Effector memory CD4-positive, alpha-beta T cell (primary cell): ENCODE measurements at regions not wholly inside any gene's neighbourhood (a gene's known extent, or its start where the extent isn't known, plus 50 kb on each side); places are given as distances from the start of the nearest gene placed in this dataset.

Source experiments
- DNase-seq, 3 donors: peaks; one replicate each; pipeline ENCODE4 v3.0.0-alpha.2; 2020
- H3K27ac ChIP-seq: 2 replicates; pipeline ENCODE4 v1.7.0; 2013; ENCODE audit warnings: mild to moderate bottlenecking, low read length, moderate library complexity; ENCODE audit not compliant: insufficient read depth, poor library complexity, severe bottlenecking
- H3K27me3 ChIP-seq: replicated peaks from 2 replicates; pipeline ENCODE4 v1.7.0; 2013; ENCODE audit warnings: mild to moderate bottlenecking, low read length; ENCODE audit not compliant: insufficient read depth, control insufficient read depth, poor library complexity, severe bottlenecking
- H3K36me3 ChIP-seq: 2 replicates; pipeline ENCODE4 v1.7.0; 2013; ENCODE audit warnings: mild to moderate bottlenecking, low read length, moderate library complexity; ENCODE audit not compliant: control insufficient read depth, insufficient read depth
- H3K4me1 ChIP-seq: 2 replicates; pipeline ENCODE4 v1.7.0; 2013; ENCODE audit warnings: low read length, mild to moderate bottlenecking; ENCODE audit not compliant: control insufficient read depth, insufficient read depth, poor library complexity, severe bottlenecking
- H3K4me3 ChIP-seq: 2 replicates; pipeline ENCODE4 v1.7.0; 2013; ENCODE audit warnings: low read length, low read depth, mild to moderate bottlenecking; ENCODE audit not compliant: insufficient read depth, poor library complexity, severe bottlenecking
- H3K9me3 ChIP-seq: 2 replicates; pipeline ENCODE4 v1.7.0; 2013; ENCODE audit warnings: mild to moderate bottlenecking, low read length, moderate library complexity; ENCODE audit not compliant: control insufficient read depth

- Histone ChIP-seq H3K4me3 (no peak overlapping the region), H3K27me3 (no peaks in the 10 kb centered on the region), H3K4me1 (no peaks in the 10 kb centered on the region), H3K36me3 (no peaks in the 10 kb centered on the region), H3K27ac (no peak overlapping the region), H3K9me3 (no peaks in the 10 kb centered on the region)
- DNase-seq, result no peak
These were observed 189.2 kb downstream of the CSNK2A3 start for GRCh38 chr11:11163669-11164333.

- Histone ChIP-seq H3K27ac (no peak overlapping the region), H3K9me3 (no peaks in the 10 kb centered on the region), H3K36me3 (no peaks in the 10 kb centered on the region), H3K4me3 (no peak overlapping the region), H3K4me1 (no peaks in the 10 kb centered on the region), H3K27me3 (no peaks in the 10 kb centered on the region)
- DNase-seq, result no peak
These were observed 189.8 kb downstream of the CSNK2A3 start for GRCh38 chr11:11163236-11163635.

GRCh38 chr11:11157185-11157584 lies 195.9 kb downstream of the CSNK2A3 start:
- Histone ChIP-seq H3K27ac (peak overlapping the region; percentile 57), H3K36me3 (no peaks in the 10 kb centered on the region), H3K27me3 (no peaks in the 10 kb centered on the region), H3K4me1 (peaks cover 20% of the 10 kb centered on the region), H3K9me3 (no peaks in the 10 kb centered on the region), H3K4me3 (no peak overlapping the region)
- peak in 2 of 3 donors; percentile 36 to 37 for DNase-seq

DNA sequence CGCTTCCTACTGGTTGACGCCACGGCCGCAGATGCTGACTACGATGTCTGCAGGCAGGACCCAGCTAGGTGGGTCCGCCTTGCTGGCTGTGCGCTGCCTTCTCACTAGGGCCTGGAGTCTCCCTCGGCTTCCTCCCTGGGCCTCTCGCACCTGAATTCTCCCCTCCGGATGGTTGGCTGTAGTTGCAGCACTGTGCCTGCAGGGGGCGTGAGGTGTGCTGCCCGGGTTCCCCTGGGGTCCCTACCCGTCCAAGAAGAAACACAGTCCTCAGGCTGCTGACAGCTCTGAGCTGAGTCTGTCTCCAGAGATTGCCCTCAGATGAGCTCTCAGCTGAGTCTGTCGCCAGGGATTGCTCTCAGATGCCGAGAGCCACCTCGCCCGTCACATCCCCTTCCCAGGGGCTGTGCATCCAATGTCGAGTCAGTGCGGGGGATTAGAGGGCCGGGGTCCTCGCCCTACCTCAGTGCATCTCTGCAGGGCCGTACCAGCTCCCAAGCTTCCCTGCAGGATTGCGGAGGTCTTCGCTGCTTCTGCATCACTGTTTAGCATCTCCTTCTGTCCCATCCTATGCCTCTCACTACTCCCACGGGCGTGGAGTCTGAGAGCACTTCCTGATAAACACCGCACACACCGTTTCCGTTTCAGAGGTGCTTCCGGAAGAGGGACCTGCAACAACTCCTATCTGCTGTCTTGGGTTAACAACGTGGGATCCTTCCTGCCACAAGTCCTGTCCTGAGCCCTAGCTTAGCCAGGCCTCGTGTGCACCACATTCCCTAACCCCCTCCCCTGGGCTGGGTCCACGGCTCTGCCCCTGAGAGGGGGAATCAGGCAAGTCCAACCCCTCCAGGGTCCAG lies 196.9 kb downstream of the CSNK2A3 start:
- peak; percentile 30 to 45 (median 36) for DNase-seq
- Histone ChIP-seq H3K4me3 (peak overlapping the region; percentile 41), H3K4me1 (peaks cover 20% of the 10 kb centered on the region), H3K27me3 (no peaks in the 10 kb centered on the region), H3K9me3 (no peaks in the 10 kb centered on the region), H3K36me3 (no peaks in the 10 kb centered on the region), H3K27ac (peak overlapping the region; percentile 57)

DNA sequence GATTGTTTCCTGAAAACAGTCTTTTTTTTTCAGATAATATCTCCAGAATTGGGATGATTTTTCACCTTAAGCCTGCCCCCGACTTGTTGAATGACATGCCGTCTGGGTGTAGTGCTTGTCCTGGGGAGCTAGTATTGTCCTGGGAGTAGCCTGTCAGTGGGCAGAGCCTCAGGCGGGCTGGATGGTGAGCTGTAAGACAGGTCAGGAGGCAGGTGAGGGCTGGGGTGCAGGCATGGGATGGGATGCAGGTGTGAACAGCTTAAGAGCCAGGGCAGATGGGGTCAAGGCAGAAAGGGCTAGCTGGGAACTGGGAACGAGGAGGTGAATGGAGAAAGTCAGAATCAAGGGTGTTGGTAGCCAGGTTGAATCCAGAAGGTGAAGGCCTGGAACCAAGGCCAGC lies 200.2 kb downstream of the CSNK2A3 start:
- H3K4me1 ChIP-seq, result peaks cover 52% of the 10 kb centered on the region
- H3K9me3 ChIP-seq, result no peaks in the 10 kb centered on the region
- no peaks in the 10 kb centered on the region for H3K36me3 ChIP-seq
- H3K27me3 ChIP-seq, result no peaks in the 10 kb centered on the region
- no peak overlapping the region for H3K27ac ChIP-seq
- no peak overlapping the region for H3K4me3 ChIP-seq
- DNase-seq, result no peak

GRCh38 chr11:11149671-11150459 lies 203.2 kb downstream of the CSNK2A3 start:
- Histone ChIP-seq H3K9me3 (no peaks in the 10 kb centered on the region), H3K4me3 (no peak overlapping the region), H3K36me3 (no peaks in the 10 kb centered on the region), H3K27me3 (no peaks in the 10 kb centered on the region), H3K27ac (peak overlapping the region; percentile 79), H3K4me1 (peaks cover 39% of the 10 kb centered on the region)
- peak; percentile 39 to 66 (median 41) for DNase-seq

- Histone ChIP-seq H3K4me3 (no peak overlapping the region), H3K9me3 (no peaks in the 10 kb centered on the region), H3K36me3 (no peaks in the 10 kb centered on the region), H3K4me1 (peaks cover 39% of the 10 kb centered on the region), H3K27me3 (no peaks in the 10 kb centered on the region), H3K27ac (no peak overlapping the region)
- no peak for DNase-seq
These were observed 204.5 kb downstream of the CSNK2A3 start for GRCh38 chr11:11148596-11148995.

DNA sequence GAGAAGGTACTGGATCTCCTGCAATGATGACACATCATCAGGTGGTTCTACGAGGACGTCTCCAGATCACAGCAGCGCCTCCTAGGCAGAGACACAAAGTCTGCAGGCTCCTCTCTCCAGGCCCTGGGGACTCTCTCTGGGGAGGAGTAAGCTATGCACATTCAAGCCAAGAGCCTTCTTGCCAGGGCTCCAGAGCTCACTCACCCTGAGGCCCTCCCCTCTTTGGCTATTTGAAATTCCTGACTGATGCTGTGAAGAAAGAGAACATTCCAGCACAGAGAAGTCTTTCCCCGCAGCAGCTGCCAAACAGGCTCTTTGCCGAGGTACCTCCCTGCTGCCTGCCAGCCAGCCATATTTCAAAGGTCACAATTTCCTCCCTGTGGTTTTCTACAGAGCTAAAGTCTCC lies 204.9 kb downstream of the CSNK2A3 start:
- Histone ChIP-seq H3K27me3 (no peaks in the 10 kb centered on the region), H3K9me3 (no peaks in the 10 kb centered on the region), H3K4me3 (no peak overlapping the region), H3K36me3 (no peaks in the 10 kb centered on the region), H3K4me1 (peaks cover 39% of the 10 kb centered on the region), H3K27ac (no peak overlapping the region)
- peak in 1 of 3 donors; percentile 21 for DNase-seq

DNA sequence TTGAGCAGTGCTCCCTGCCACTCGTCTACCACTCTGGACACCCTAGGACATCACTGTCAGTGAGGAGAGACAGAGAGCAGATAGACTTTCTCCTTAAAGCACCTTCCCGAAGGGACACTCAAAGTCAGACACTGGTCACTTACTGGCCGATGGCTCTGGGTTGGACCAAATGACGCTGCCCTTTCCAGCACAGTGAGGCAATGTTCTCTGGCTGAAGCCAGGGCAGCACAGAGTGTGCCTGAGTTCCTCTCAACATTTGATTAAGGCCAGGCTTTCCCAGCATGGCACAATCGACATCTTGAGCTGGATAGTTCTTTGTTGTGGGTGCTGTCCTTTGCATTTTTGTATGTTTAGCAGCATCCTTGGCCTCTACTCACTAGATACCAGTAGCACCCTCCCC lies 206.2 kb downstream of the CSNK2A3 start:
- Histone ChIP-seq H3K36me3 (no peaks in the 10 kb centered on the region), H3K9me3 (no peaks in the 10 kb centered on the region), H3K27ac (no peak overlapping the region), H3K4me3 (no peak overlapping the region), H3K27me3 (no peaks in the 10 kb centered on the region), H3K4me1 (peaks cover 39% of the 10 kb centered on the region)
- DNase-seq, result no peak
